Adipocyte (in vitro differentiated cells): ENCODE measurements at regions not wholly inside any gene's neighbourhood (a gene's known extent, or its start where the extent isn't known, plus 50 kb on each side); places are given as distances from the start of the nearest gene placed in this dataset.

ENCODE experiments used
- DNase-seq: peaks from one replicate; pipeline ENCODE4 v3.0.0-alpha.2; 2015; ENCODE audit warnings: low read depth
- H3K27me3 ChIP-seq: replicated peaks from 2 replicates; pipeline ENCODE4 v1.7.0; 2013; ENCODE audit warnings: mild to moderate bottlenecking, low read length, moderate library complexity; ENCODE audit not compliant: control insufficient read depth, insufficient read depth
- H3K36me3 ChIP-seq: 2 replicates; pipeline ENCODE4 v1.7.0; 2013; ENCODE audit warnings: low read length, mild to moderate bottlenecking, moderate library complexity; ENCODE audit not compliant: control insufficient read depth, insufficient read depth, severe bottlenecking
- H3K4me1 ChIP-seq: 2 replicates; pipeline ENCODE4 v1.7.0; 2013; ENCODE audit warnings: mild to moderate bottlenecking, low read length, moderate library complexity; ENCODE audit not compliant: control insufficient read depth, insufficient read depth
- H3K4me3 ChIP-seq: 2 replicates; pipeline ENCODE4 v1.7.0; 2013; ENCODE audit warnings: mild to moderate bottlenecking, low read length, moderate library complexity
- H3K9ac ChIP-seq: 2 replicates; pipeline ENCODE4 v1.7.0; 2013; ENCODE audit warnings: mild to moderate bottlenecking, low read length, moderate library complexity
- H3K9me3 ChIP-seq: 2 replicates; pipeline ENCODE4 v1.7.0; 2013; ENCODE audit warnings: mild to moderate bottlenecking, low read length, moderate library complexity; ENCODE audit not compliant: control insufficient read depth

- no peaks in the 10 kb centered on the region for H3K27me3 ChIP-seq
- DNase-seq = no peak
- no peaks in the 10 kb centered on the region for H3K9me3 ChIP-seq
- no peaks in the 10 kb centered on the region for H3K36me3 ChIP-seq
- H3K4me1 ChIP-seq = no peaks in the 10 kb centered on the region
- H3K4me3 ChIP-seq = no peak overlapping the region
- no peak overlapping the region for H3K9ac ChIP-seq
Observed at GRCh38 chr7:108771853-108772252, 202.2 kb downstream of the DNAJB9 start.

DNA sequence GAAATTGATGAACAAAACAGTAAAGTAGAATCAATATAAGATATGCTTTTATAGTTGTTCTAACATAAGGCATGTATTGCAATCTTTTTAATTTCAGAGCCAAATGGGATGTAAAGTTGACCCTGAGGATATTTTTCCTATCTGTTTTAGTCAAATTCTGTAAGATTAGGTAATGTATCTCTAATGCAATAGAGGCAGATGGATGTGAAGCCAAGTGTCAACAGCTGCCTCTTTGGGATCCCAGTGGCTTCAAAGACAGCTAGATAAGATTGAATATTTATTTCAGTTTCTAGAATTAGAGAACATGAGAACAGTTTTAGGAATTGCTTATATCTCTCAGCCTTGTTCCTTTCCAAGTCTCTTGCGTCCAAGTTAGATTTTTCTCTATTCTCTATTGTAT lies 208.3 kb downstream of the DNAJB9 start:
- no peaks in the 10 kb centered on the region for H3K27me3 ChIP-seq
- H3K4me3 ChIP-seq = no peak overlapping the region
- no peaks in the 10 kb centered on the region for H3K9me3 ChIP-seq
- DNase-seq = no peak
- H3K9ac ChIP-seq = no peak overlapping the region
- H3K4me1 ChIP-seq = no peaks in the 10 kb centered on the region
- no peaks in the 10 kb centered on the region for H3K36me3 ChIP-seq

GRCh38 chr7:108789451-108789850 lies 219.8 kb downstream of the DNAJB9 start:
- peaks cover 20% of the 10 kb centered on the region for H3K9me3 ChIP-seq
- no peaks in the 10 kb centered on the region for H3K4me1 ChIP-seq
- no peak for DNase-seq
- H3K4me3 ChIP-seq = no peak overlapping the region
- no peak overlapping the region for H3K9ac ChIP-seq
- H3K36me3 ChIP-seq = no peaks in the 10 kb centered on the region
- H3K27me3 ChIP-seq = no peaks in the 10 kb centered on the region

GRCh38 chr7:108794466-108794865 lies 224.8 kb downstream of the DNAJB9 start:
- peaks cover 15% of the 10 kb centered on the region for H3K9me3 ChIP-seq
- H3K36me3 ChIP-seq = no peaks in the 10 kb centered on the region
- H3K4me1 ChIP-seq = no peaks in the 10 kb centered on the region
- no peak overlapping the region for H3K4me3 ChIP-seq
- H3K9ac ChIP-seq = no peak overlapping the region
- no peak for DNase-seq
- H3K27me3 ChIP-seq = no peaks in the 10 kb centered on the region

GRCh38 chr7:108802650-108803049 lies 233.0 kb downstream of the DNAJB9 start:
- H3K4me3 ChIP-seq = no peak overlapping the region
- peaks cover 4% of the 10 kb centered on the region for H3K4me1 ChIP-seq
- H3K36me3 ChIP-seq = no peaks in the 10 kb centered on the region
- no peak overlapping the region for H3K9ac ChIP-seq
- H3K27me3 ChIP-seq = no peaks in the 10 kb centered on the region
- H3K9me3 ChIP-seq = no peaks in the 10 kb centered on the region
- DNase-seq = no peak

DNA sequence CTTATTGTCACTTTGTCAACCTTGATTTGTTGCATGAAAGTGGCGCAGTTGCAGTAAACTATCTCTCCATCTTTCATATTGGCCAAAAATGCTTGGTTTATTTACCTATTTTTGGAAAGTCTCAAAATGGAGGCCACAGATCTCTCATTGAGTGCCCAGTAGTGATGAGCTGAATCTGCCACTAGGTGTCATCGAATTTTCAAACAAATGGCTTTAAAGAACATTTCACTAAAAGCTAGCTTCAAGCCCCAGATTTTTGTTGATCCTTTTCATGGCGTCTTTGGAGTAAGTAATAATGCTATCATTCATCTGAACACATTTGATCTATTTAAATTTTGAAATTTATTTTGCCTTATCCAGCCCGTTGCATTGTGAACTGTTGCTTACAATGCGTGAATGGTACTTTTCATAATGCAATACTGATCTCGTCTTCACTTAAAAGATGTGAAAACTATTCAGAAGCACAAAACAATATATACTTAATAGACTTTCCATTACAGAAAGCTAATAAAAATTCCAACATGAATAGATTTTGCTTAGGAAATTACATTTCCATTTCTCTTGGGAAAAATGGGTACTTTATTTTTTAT lies 236.2 kb downstream of the DNAJB9 start:
- Histone ChIP-seq H3K9me3 (no peaks in the 10 kb centered on the region), H3K27me3 (no peaks in the 10 kb centered on the region), H3K36me3 (no peaks in the 10 kb centered on the region), H3K9ac (no peak overlapping the region), H3K4me1 (peaks cover 20% of the 10 kb centered on the region), H3K4me3 (no peak overlapping the region)
- peak; percentile 8 for DNase-seq

- no peaks in the 10 kb centered on the region for H3K36me3 ChIP-seq
- DNase-seq = no peak
- no peaks in the 10 kb centered on the region for H3K27me3 ChIP-seq
- H3K9ac ChIP-seq = no peak overlapping the region
- H3K9me3 ChIP-seq = no peaks in the 10 kb centered on the region
- H3K4me3 ChIP-seq = no peak overlapping the region
- peaks cover 20% of the 10 kb centered on the region for H3K4me1 ChIP-seq
Observed at GRCh38 chr7:108808549-108809266, 239.0 kb downstream of the DNAJB9 start.

- H3K36me3 ChIP-seq = no peaks in the 10 kb centered on the region
- H3K27me3 ChIP-seq = no peaks in the 10 kb centered on the region
- no peak overlapping the region for H3K9ac ChIP-seq
- no peaks in the 10 kb centered on the region for H3K9me3 ChIP-seq
- H3K4me1 ChIP-seq = peaks cover 20% of the 10 kb centered on the region
- no peak for DNase-seq
- no peak overlapping the region for H3K4me3 ChIP-seq
Observed at GRCh38 chr7:108809356-108809755, 239.7 kb downstream of the DNAJB9 start.

GRCh38 chr7:108810756-108811385 lies 241.2 kb downstream of the DNAJB9 start:
- DNase-seq = no peak
- Histone ChIP-seq H3K36me3 (no peaks in the 10 kb centered on the region), H3K9ac (no peak overlapping the region), H3K9me3 (no peaks in the 10 kb centered on the region), H3K4me1 (peaks cover 20% of the 10 kb centered on the region), H3K4me3 (no peak overlapping the region), H3K27me3 (no peaks in the 10 kb centered on the region)

DNA sequence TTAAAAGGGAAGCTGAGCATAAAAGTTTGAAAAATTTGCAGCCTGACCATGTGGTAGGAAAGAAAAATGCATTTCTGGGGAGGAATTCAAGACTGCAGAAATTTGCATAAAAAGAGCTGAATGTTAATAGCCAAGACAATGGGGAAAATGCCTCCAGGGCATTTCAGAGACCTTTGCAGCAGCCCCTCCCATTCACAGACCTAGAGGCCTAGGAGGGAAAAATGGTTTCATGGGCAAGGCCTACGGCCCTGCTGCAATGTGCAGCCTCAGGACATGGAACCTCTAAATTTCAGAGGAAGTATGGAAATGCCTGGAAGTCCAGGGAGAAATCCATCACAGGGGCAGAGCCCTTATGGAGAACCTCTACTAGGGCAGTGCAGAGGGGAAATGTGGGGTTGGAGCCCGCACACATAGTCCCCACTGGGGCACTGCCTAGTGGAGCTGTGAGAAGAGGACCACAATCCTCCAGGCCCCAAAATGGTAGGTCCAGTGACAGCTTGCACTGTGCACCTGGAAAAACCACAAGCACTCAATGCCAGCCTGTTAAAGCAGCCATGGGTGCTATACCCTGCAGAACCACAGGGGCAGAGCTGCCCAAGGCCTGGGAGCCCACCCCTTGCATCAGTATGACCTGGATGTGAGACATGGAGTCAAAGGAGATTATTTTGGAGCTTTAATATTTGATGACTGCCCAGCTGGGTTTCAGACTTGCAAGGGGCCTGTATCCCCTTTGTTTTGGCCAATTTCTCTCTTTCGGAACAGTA lies 243.8 kb downstream of the DNAJB9 start:
- no peak for DNase-seq

DNA sequence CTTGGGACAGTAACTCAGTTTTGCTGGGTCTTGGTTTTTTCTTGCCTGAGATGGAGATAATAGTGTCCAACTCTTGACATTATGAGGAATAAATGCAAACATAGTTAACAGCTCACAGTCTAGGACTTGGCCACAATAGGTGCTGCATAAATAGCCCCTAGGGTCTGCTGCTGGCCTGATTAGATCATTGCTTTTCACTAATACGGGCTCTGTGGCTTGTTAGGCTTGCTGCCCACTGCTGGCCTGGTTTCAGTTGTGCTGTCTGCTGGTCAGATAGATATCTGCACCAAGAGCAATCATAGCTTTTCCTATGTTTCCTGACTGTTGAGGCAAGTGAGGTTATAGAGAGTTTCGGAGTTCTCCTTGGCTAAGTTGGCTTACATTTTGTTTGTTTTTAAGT lies 246.1 kb downstream of the DNAJB9 start:
- H3K9ac ChIP-seq = no peak overlapping the region
- H3K9me3 ChIP-seq = no peaks in the 10 kb centered on the region
- DNase-seq = no peak
- no peaks in the 10 kb centered on the region for H3K36me3 ChIP-seq
- H3K4me1 ChIP-seq = no peaks in the 10 kb centered on the region
- H3K27me3 ChIP-seq = no peaks in the 10 kb centered on the region
- no peak overlapping the region for H3K4me3 ChIP-seq

More for the DNA sequence above, 243.8 kb downstream of the DNAJB9 start:
- no peak overlapping the region for H3K4me3 ChIP-seq
- peaks cover 12% of the 10 kb centered on the region for H3K4me1 ChIP-seq
- H3K9me3 ChIP-seq = no peaks in the 10 kb centered on the region
- no peaks in the 10 kb centered on the region for H3K27me3 ChIP-seq
- H3K36me3 ChIP-seq = no peaks in the 10 kb centered on the region
- H3K9ac ChIP-seq = no peak overlapping the region
